HFFc6 (cell line): ENCODE measurements at regions not wholly inside any gene's neighbourhood (a gene's known extent, or its start where the extent isn't known, plus 50 kb on each side); places are given as distances from the start of the nearest gene placed in this dataset.

Experiments
- DNase-seq: peaks from one replicate; pipeline ENCODE4 v3.0.0-alpha.2; 2018
- H3K27ac Mint-ChIP-seq: 2 replicates; pipeline ENCODE4 v1.8.0; 2020; ENCODE audit warnings: mild to moderate bottlenecking, mixed read lengths
- H3K27me3 Mint-ChIP-seq: 2 replicates; pipeline ENCODE4 v1.8.0; 2021; ENCODE audit warnings: mild to moderate bottlenecking, moderate library complexity, mixed read lengths; ENCODE audit not compliant: insufficient read depth
- H3K36me3 Mint-ChIP-seq: 2 replicates; pipeline ENCODE4 v1.8.0; 2021; ENCODE audit warnings: low read depth, mixed read lengths
- H3K4me1 Mint-ChIP-seq: 2 replicates; pipeline ENCODE4 v1.8.0; 2020; ENCODE audit warnings: low read depth, mixed read lengths
- H3K4me3 Mint-ChIP-seq: 2 replicates; pipeline ENCODE4 v1.8.0; 2020; ENCODE audit warnings: mild to moderate bottlenecking, moderate library complexity, mixed read lengths
- H3K9me3 Mint-ChIP-seq: 2 replicates; pipeline ENCODE4 v1.8.0; 2020; ENCODE audit warnings: mild to moderate bottlenecking, mixed read lengths
- CTCF ChIP-seq: fragments of 200-600 bp; sonication (generic); IDR thresholded peaks from 2 replicates; pipeline ENCODE4 v1.5.0; 2021; ENCODE audit warnings: antibody characterized with exemption, mild to moderate bottlenecking

DNA sequence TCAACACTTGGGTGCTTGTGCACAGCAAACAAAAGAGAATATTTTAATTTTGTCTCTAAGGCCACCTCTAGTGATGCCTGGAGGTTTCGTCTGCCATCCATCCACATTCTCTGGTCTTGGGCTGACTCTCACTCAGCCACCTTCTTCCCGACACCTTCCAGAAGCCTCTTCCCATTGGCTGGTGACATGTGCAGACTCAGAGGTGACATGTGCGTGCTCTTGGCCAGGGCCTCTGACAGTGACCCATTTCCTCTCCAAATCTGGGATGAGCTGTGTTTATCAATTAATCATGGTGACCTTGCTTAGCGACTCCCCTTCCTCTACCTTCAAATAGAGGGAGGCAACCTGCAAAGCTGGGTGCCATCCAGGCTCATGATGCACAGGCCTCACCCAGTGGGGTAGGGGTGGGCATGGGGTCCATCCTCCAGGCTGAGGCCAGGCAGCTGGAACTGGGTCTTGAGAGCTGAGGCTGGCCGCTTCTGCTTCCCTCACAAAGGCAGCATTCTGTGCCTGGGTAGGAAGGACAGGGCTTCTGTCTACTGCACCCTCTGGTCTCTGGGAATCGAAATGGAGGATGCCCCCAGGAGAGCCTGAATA is 91.8 kb downstream of the DHCR7 start:
- no peak overlapping the region for H3K4me3 Mint-ChIP-seq
- peaks cover 20% of the 10 kb centered on the region for H3K27me3 Mint-ChIP-seq
- no peaks in the 10 kb centered on the region for H3K9me3 Mint-ChIP-seq
- TF ChIP-seq CTCF = no peak
- DNase-seq = no peak
- no peaks in the 10 kb centered on the region for H3K4me1 Mint-ChIP-seq
- H3K27ac Mint-ChIP-seq = no peak overlapping the region
- no peaks in the 10 kb centered on the region for H3K36me3 Mint-ChIP-seq

GRCh38 chr11:71355281-71355680 is 92.9 kb downstream of the DHCR7 start:
- DNase-seq = no peak

DNA sequence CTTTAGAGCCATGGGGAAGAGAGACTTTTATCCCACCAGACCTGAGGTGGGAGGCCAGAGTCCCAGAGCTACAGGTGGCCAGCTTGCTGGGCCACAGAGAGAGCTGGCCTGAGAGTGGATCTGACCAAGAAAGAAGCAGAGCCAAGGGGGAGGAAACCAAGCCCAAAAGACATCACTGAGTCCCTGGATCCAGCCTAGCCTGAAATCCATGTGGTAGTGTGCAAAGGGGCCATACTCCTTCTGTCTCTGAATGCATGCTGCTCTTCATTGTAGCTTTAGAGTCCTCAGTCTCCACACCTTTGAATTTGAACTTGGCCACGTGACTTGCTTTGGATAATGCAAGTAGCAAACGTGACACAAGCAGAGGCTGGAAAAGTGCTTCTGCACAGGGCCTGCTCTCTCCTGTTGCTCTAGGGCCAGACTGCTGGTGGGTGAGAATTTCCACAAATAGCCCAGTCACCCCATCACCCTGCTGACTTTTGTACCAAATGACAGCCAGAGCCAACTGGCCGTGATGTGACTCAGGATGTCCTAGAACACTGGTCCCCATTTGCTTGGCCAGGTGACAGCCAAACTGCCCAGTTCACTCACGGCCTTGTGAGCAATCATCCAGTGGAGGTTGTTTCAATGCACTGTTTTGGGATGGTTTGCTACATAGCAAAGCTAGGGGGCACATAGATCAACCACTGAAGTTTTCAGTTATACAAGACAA is 93.6 kb downstream of the DHCR7 start:
- no peak overlapping the region for H3K4me3 Mint-ChIP-seq
- no peaks in the 10 kb centered on the region for H3K4me1 Mint-ChIP-seq
- no peak for TF ChIP-seq CTCF
- no peaks in the 10 kb centered on the region for H3K36me3 Mint-ChIP-seq
- no peak for DNase-seq
- H3K27me3 Mint-ChIP-seq = peaks cover 22% of the 10 kb centered on the region
- H3K9me3 Mint-ChIP-seq = no peaks in the 10 kb centered on the region
- no peak overlapping the region for H3K27ac Mint-ChIP-seq

More at GRCh38 chr11:71355281-71355680, 92.9 kb downstream of the DHCR7 start:
- Mint-ChIP-seq H3K4me1 (no peaks in the 10 kb centered on the region), H3K4me3 (no peak overlapping the region), H3K27me3 (peaks cover 22% of the 10 kb centered on the region), H3K36me3 (no peaks in the 10 kb centered on the region), H3K9me3 (no peaks in the 10 kb centered on the region), H3K27ac (no peak overlapping the region)
- TF ChIP-seq CTCF = no peak

DNA sequence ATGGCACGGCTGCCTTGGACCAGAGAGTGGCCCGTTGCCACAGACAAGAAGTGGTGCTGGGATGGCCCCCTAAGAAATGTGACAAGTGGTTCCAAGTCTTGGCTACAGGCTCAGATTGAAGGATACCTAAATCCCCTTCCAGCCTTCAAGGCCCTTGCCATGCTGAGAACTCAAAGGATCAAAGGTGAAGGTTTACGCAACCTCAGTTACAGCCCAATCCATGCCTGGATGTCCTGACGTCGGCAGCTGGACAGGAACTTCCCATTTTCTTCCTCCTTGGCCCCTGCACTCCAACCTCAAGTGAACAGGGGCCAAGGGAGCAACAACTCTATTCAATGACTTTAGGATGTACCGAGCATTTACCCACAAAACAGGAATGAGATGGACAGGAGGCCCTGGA is 95.4 kb downstream of the DHCR7 start:
- H3K27me3 Mint-ChIP-seq = peaks cover 25% of the 10 kb centered on the region

DNA sequence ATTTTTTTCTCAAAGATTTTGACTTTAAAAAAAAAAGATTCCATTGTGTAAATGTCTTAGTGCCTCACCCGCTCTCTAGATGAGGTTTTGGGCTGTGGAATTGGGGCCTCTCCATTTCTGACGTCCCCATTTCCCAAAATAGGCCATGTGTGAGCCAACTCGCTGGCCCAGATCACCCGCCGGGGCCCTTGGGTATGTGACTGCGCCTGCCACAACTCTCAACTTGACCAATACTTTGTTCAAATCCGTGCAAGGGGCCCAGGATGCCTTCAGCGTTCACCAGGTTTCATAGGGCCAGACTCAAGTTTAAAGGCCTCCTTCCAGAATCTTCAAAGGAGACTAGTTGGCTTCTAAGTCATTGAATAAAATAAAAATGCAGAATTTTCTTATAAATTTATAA is 96.0 kb downstream of the DHCR7 start:
- no peak overlapping the region for H3K27ac Mint-ChIP-seq
- H3K4me3 Mint-ChIP-seq = no peak overlapping the region
- no peak for DNase-seq
- H3K4me1 Mint-ChIP-seq = no peaks in the 10 kb centered on the region
- peaks cover 24% of the 10 kb centered on the region for H3K27me3 Mint-ChIP-seq
- H3K36me3 Mint-ChIP-seq = no peaks in the 10 kb centered on the region
- TF ChIP-seq CTCF = no peak
- no peaks in the 10 kb centered on the region for H3K9me3 Mint-ChIP-seq

More for the DNA sequence above, 95.4 kb downstream of the DHCR7 start:
- Mint-ChIP-seq H3K36me3 (no peaks in the 10 kb centered on the region), H3K4me1 (no peaks in the 10 kb centered on the region), H3K9me3 (no peaks in the 10 kb centered on the region), H3K4me3 (no peak overlapping the region), H3K27ac (no peak overlapping the region)
- TF ChIP-seq CTCF = no peak
- DNase-seq = no peak
